DMS153 treated with DMSO at 0.1 percent for 48 hours (cell line): ENCODE measurements at regions not wholly inside any gene's neighbourhood (a gene's known extent, or its start where the extent isn't known, plus 50 kb on each side); places are given as distances from the start of the nearest gene placed in this dataset.
A peak's percentile ranks its signal among the peaks of the same experiment; 100 is the strongest.

ENCODE experiments used
- DNase-seq: peaks from one replicate; lab custom pipeline; 2025; ENCODE audit not compliant: unreplicated experiment; lab: John Stamatoyannopoulos, UW

DNA sequence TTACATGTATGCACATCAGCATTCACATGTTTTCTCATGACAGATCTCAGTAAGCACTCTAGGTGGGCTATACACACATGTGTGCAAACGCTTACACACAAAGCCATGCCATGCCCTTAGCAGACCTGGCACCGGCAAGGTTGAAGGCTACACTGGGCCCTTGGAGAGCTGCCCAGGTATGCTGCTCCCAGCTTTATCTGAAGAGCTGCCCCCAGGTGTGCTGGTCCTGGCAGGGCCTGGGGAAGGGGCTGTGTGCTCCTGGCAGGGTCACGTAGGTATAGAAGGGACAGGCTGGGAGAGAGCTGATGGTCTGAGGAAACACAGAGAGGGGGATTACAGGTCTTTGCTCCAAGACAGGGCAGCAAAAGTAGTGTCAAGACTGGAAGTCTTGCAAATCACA, 146.7 kb upstream of the VANGL1 start:
- no peak for DNase-seq

DNA sequence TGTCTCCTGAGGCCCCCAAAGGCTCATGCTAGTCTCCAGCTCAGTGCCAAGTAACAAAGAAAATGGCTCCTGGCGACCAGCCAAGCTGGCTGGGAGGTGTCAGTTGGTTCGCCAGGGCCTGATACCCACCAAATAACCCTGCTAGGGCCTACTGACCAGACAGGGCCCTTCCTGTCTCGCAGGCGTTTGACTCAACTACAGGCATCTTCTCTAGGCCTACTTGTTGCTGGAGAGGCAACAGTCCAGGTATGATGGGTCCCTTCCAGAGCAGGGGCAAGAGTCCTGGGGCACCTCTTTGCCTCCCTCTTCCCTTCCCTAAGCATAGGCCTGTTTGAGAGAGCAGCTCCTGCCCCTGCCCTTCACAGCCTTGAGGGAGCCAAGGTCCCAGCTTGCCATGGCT, 147.9 kb upstream of the VANGL1 start:
- no peak for DNase-seq

- DNase-seq: no peak
Measured at GRCh38 chr1:115492880-115493279, 148.9 kb upstream of the VANGL1 start.

DNA sequence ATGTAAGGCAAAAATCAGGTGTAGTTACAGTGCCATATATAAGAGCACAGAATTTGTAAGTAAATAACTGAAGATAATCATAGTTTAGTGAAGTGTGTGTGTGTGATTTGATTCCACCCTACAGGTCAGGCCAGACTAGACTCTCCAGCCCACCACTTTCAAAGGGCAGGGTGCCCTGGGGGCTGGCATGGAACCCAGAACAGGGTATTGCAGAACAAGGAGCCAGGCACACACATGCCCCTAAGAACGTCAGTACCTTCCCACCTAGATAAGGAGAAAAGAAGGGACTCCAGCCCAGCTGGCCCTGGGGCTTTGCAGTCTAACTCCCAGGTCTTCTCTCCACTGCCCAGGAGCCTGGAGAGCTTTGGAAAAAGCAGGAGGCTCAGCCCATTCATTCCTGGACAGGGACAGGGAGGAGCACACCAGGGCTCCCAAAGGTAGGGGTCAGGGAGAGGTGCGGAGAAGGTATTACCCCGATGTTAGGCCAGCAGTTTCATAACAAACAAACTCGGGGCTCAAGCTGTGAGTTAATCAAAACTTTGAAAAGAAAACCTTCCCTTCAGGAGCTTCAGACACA, 149.7 kb upstream of the VANGL1 start:
- DNase-seq: no peak

DNA sequence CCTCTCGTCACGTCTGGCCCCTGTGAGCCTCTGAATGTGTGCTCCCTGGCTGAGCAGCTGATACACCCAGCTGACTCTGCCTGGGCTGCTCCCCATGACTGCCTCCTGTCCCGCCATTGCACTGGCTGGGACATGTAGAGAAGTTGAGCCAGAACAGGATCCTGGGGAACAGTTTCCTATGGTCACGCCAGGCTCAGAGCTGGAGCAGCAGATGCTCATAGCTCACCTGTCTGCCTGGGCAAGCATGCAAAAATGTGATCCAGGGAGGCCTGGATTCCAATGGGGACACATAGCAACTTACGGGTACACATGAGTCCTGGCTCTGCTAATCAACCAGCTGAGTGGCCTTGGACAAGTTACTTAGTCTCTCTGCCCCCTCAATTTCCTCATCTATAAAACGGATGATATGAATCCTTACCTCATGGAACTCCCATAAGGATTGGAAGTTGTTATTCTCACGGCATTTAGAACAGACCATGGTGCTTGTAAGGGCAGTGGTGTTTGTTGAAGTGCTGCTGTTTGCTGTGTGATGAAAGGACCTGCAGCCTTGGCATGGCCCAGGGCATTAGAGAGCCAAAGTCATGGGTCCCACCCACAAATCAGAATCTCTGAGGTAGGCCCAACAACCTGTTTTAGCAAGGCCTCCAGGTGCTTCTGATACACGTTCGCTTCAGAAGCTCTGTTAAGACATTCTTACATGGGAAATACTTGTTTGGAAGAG, 150.3 kb upstream of the VANGL1 start:
- DNase-seq: no peak

DNA sequence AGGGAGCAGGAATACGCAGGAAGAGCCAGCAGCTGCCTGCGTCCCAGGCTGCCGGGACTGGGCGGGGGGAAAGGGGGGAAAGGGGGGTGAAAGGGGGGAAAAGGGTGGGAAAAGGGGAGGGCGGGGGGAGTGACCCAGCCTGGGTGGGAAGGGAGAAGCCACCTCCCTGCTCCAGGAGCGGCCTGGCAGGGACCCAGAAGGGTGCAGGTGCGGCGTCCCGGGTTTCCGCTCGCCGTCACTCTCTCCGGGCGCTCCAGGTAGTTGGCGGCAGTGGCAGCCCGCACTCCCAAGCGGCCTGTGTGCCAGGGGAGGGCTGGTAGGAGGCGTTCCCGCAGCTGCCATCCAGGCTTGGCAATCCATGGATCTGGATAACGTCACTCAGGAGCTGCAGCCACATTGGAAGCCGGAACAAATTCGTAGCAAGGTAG, 141.0 kb upstream of the NGF start:
- peak; percentile 77 for DNase-seq

GRCh38 chr1:115477071-115477470, 139.0 kb upstream of the NGF start:
- DNase-seq: no peak

- no peak for DNase-seq
Measured at GRCh38 chr1:115476616-115477015, 138.6 kb upstream of the NGF start.

DNA sequence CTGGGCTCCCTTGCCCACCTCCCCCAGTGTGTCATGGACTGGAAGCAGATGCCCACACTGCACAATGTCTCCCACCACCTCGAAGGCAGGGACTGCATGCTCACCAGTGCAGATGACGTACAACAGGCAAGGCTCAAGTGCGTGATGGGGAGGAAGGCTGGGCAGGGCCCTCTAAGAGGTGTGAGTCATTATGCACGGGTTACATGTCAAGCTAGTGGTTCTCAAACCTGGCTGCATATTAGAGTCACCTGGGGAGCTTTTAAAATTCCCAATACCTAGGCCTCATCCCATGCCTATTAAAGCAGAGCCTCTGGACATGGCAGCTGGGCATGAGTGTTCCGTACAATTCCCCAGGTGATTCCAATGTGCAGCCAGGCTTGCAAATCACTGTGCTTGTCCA, 137.9 kb upstream of the NGF start:
- DNase-seq: no peak

DNA sequence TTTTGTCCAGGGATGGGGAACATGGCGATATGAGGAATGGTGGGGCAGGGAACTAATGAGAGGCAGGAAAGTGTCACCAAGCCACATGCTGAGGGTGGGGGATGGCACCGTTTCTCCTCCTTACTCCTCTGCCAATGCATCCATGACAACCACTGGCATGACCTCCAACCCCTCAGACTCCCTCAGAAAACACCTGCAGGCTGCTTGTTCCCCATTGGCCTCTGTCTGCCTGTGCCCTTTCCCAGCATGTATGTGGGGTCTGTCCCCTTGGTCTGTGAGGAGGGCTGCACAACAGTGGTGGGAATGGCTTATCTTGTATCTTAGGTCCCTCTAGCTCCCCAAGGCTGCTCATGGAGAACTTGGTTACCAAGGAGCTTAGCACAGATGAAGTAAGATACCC, 137.2 kb upstream of the NGF start:
- no peak for DNase-seq

DNA sequence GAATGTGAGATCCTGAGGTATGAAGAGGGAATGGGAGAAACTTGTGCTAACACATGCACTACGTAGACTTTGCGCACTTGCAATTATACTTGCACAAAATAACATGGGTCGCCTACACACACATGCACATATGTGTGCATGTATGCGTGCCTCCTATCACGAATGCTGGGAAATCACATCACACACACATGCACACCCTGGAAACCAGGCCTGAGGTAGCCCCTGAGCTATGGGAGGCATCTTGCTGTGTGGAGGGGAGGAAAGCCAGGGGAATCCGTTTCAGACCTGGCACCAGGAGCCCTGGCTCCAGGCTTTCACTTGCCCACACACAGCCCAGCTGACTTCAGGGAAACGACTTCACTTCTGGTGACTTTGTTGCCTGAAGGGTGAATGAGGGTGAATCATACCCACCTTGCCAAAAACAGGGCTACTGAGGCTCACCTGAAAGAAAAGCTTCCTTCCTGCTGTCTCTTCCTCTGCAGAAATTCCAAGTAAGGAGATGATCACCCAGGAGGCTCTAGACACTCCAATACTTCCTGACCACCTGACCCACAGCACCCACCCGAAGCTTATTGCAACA, 136.0 kb upstream of the NGF start:
- no peak for DNase-seq

DNA sequence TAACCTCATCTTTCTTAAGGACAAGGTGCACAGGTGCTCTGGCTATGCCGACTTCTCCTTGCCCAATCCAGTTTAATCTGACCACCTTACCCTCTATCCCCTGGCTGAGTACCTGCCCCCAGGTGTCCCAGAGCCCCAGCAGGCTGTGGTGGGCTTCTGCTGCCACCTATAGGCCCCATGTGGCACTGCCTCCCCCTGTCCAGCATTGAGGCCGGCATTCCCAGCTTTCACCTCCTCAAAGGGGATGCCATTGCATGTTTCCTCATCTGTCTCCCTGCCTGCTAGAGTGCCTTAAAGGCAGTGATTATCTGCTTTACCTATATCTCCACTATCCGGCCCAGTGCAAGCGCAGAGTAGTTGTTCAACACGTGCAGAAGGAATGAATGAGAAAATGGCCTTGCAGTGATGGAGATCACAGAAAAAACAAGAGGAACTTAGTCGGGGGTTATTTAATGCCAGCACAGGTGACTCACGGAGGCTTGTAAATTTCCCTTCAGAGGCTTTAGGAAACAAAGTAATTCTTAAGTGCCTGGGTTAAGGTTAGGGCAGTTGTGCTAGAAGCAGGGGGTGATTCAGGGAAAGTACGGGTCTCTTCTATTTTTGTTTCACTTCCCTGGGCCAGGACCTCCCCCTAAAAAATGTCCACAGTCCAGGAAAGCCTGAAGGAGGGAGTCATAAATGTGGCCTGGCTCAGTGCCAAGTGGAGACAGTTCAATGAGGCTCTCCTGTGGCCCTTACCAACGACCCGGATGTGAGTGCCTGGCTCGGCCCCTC, 131.8 kb upstream of the NGF start:
- peak; percentile 82 for DNase-seq

GRCh38 chr1:115467790-115468189, 129.7 kb upstream of the NGF start:
- DNase-seq: no peak

GRCh38 chr1:115467196-115467595, 129.1 kb upstream of the NGF start:
- DNase-seq: no peak

DNA sequence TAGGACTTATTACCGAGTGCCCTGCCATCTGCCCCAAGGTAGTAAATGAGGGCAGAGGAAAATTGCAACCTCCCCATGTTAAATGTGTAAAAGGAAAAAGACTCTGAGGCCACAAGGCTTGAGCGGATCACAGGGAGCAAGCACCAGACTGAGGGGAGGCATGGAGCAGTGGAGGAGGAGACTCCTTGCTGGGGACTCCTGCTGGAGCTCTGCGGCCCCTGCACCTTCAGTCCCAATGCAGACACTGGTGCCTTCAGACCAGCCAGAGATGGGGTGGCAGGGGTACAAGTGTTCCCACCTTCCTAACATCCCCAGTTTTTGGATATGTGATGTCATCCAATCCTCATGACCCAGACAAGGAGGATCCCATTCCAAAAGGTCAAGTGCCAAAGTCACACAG, 128.4 kb upstream of the NGF start:
- DNase-seq: no peak

- no peak for DNase-seq
Measured at GRCh38 chr1:115465802-115466363, 127.8 kb upstream of the NGF start.

GRCh38 chr1:115463347-115463746, 125.3 kb upstream of the NGF start:
- DNase-seq: peak; percentile 41

GRCh38 chr1:115462566-115463076, 124.6 kb upstream of the NGF start:
- DNase-seq: peak; percentile 10

GRCh38 chr1:115461526-115461925, 123.5 kb upstream of the NGF start:
- DNase-seq: no peak

DNA sequence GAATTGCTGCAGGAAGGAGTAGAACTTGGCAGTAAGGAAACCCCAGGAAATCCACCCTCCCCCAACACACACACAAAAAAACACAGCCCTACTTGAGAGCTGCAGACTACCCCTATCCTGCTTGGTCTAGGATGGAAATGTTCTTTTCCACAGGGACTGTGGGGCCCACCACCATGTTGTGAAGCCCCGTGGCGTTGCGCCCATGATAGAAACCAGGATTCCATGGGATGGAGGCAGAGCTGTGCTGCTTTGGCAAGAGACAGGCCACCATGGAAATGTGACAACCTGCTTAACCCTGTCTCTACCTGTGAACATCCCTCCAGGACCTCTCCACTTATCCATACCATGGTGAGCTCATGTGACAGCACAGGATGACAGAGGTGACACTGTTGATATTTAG, 121.1 kb upstream of the NGF start:
- no peak for DNase-seq

DNA sequence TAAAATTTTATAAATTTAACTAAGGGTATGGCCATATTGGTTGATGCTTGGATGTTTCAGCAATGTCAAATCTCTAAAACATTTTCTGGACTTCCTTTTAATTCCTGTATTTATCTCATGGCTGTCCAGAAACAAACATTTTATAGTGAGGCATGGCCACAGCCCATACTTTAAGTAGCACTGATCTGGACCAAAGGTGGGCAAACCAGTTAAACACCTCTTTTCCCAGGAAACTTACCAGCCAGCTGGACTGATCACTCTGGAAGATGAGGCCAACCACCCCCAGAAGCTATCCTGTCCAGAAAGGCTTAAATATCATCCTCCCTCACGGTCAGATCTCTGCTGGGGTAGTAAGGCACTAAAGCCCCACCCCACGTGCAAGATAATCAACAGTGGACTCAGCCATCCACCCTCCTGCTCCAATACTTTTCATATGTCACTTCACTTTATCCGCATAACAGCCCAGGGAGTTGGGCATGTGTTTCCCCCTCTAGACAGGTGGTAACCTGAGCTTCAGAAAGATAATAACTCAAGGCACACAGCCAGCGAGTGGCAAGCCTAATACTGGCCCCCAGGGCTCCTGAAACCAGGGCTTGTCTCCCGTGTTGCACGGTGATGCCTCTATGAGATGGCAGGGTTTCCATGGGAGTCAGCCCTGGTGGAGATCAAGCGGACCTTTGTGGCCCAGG, 120.5 kb upstream of the NGF start:
- peak; percentile 29 for DNase-seq
